SW 1271 (cell line): ENCODE measurements at regions not wholly inside any gene's neighbourhood (a gene's known extent, or its start where the extent isn't known, plus 50 kb on each side); places are given as distances from the start of the nearest gene placed in this dataset.
A peak's percentile ranks its signal among the peaks of the same experiment; 100 is the strongest.

Source experiments
- DNase-seq, 2 experiments: peaks; one replicate each; lab custom pipeline; 2025; lab: John Stamatoyannopoulos, UW

DNA sequence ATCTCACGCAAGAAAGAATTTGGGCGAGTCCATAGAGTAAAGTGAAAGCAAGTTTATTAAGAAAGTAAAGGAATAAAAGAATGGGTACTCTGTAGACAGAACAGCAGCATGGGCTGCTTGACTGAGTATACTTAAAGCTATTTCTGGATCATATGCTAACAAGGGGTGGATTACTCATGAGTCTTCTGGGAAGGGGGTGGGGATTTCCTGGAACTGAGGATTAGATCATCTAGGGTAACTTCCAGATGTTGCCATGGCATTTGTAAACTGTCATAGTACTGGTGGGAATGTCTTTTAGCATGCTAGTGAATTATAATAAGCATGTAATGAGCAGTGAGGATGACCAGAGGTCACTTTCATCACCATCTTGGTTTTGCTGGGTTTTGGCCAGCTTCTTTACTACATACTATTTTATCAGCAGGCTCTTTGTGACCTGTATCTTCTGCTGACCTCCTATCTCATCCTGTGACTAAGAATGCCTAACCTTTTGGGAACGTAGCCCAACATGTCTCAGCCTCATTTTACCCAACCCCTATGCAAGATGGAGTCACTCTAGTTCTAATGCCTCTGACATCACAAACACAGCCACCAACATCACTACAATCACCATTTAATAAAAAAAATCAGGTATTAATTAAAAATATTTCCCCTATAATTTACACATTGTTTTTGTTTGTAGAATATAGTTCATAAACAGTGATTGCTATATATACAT is 890.7 kb upstream of the EPHA6 start:
- DNase-seq = peak in 1 of 2 experiments; percentile 13

DNA sequence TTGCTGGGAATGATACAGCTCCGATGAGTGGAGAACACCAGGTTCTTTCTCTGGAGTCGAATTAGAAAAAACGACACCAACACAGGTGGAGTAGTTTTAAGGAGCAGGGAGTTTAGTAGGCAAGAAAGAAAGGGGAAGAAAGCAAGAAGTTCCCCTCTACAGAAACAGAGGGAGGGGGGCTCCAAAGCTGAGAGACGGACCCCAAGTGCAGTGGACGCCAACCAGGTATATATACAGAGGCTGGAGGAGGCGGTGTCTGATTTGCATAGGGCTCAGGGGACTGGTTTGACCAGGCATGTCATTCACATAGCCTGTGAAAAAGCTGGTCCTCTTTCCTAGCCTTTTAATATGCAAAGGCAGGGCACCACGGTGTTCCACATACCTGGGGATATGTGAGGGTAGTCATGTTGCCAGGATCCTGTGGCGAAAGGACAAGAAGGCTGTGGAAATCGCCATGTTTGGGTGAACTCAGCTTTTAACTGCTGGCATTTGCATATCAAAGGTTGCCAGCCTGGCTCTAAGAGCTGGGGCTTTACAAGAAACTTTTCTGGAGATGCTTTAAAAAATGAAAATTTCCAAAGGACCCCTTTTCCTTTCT is 887.4 kb upstream of the EPHA6 start:
- DNase-seq = no peak

DNA sequence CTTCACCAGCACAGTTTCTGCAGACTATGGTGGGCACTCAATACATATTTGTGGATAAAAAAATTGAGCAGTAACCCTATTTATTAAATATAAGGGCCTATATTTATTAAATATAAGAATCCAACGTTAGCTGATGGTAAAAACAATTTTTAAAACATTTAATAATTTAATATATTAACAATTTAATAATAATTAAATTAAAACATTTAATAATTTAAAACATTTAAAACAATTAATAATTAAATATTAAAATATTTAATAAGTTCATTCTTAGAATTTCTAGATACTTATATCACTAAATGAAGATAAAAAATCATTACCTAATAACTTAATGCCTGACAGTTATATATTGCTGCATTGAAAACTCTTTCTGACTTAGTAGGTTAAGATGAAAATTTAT is 880.2 kb upstream of the EPHA6 start:
- no peak for DNase-seq

DNA sequence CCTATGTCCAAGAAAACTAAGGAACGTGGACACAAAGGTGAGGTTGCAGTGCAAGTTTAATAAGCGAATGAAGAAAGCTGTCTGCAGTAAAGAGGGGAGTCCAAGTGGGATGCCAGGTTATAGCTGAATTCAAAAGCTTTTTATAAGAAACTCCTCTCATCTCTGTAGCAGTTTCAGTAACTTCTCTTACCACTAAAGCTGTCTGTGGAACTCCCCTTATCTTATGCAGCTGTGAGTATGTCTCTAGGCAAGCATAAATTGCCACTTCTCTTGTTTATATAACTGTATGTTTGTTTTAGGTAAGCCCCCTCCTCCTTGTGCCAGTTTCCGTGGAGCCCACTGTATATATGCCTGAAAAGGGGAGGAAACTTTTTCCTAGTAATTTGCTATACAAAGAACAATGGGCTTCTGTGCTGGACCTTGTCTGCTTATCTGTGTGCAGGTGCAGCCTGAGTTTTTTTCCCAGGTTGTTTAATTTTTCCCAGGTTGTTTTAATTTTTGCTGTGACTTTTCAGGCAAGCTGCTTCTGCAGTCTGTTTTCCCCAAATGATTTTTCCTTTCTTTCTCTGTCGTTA is 875.1 kb upstream of the EPHA6 start:
- no peak for DNase-seq

DNA sequence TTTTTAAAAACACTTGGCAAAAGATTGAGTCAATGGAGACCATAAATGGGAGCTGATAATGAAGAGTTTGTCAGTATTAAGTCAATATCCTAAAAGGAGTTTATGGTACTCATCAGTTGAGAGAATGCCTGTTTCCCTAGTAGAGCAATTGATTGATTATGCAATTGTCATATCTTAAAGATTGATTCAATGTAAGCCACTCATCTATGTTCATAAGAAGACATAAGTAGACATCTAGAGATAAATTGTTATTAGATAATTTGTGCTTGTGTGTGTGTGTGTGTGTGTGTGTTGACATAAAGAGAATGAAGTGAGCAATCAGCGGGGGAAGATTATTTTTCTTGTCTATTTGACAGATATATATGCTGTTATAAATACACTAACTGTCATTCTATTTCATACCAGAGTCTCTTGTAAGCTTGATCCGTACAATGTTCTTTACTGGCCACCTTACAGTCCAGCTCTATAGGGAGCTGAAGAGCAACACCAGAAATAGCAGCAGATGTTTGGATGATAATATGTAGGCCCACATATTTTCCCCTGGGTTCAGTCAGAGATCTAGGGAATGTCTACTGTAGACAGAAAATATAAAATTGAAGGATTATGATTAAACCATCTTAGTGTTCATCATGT is 848.6 kb upstream of the EPHA6 start:
- no peak for DNase-seq

GRCh38 chr3:95971573-95971972 is 842.8 kb upstream of the EPHA6 start:
- DNase-seq = no peak

GRCh38 chr3:95994338-95994737 is 820.1 kb upstream of the EPHA6 start:
- no peak for DNase-seq

- DNase-seq = no peak
These were observed 813.4 kb upstream of the EPHA6 start for GRCh38 chr3:96000966-96001365.

DNA sequence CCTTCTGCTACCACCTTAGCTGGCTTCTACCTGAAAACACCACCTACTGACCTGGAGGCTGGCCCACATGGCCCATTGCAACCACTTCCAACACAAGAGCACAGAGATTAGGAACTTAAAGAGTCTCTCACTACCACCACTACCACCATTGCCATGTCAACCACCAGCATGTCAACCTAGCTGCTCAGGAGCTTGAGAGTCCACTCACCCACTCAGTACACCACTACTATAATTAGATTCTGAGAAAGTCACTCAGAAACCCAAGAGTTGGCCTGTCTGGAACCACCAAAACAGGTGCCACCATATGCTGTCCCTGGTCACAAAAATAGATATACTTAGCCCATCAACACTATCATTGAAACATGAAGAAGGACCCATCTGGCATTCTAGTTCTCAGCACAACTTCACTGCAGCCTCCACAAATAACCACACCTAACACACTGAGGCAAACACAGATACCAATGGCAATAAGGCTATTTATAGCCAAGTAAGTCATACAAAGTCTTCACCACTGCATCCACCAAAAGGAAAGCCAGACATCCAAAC is 806.7 kb upstream of the EPHA6 start:
- DNase-seq = no peak

GRCh38 chr3:96012939-96013338 is 801.5 kb upstream of the EPHA6 start:
- DNase-seq = no peak

DNA sequence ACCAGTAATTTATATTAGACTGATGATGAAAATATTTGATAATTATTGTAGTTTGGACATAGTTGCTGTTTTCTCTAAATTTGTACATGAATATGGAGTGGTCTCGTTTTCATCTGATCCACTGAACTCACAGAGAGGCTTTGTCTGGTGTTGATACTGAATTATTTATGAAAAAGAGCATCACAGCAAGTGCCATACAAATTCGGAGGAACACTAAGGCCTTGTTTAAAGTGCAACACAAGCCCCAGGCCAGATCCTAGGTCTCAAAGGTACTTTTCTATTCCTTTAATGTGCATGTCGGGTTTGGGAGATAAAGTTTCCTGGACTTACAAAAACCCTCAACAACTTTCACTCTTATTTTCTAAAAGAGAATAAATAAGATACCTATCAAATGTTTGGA is 796.8 kb upstream of the EPHA6 start:
- no peak for DNase-seq

DNA sequence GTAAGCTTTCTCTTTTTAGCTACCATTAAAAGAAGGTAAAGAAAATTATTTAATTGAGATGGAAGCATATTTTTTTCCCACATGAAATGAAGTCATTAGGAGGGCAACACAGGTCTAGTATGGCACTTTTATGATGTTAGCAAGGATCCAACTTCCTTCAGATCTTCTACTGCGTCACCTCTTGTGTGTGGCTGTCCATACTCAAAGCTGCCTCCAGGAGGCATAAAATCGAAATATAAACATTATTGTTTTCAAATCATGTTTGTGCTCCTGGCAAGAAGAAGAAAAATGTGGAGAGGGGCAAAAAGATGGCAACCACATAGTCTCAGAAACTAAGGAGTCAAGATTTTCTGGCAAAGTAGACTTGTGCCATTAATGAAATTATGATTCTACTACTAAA is 791.7 kb upstream of the EPHA6 start:
- DNase-seq = peak in 1 of 2 experiments; percentile 6

- DNase-seq = no peak
These were observed 786.7 kb upstream of the EPHA6 start for GRCh38 chr3:96027718-96028117.

- DNase-seq = no peak
These were observed 774.8 kb upstream of the EPHA6 start for GRCh38 chr3:96039632-96040031.

DNA sequence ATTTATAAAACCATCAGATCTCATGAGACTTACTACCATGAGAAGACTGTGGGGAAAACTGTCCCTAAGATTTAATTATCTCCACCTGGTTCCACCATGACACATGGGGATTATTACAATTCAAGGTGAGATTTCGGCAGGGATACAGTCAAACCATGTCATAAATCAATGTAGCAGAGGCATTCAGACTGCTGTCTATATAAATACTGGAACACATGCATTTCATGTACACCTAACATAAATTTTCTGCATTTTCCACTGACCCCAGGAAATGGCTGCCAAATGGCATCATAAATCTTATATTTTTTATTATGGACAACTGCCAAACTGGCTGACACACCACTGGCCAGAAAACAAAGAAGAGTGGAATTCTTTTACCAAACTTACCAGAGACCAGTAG is 755.1 kb upstream of the EPHA6 start:
- DNase-seq = no peak

GRCh38 chr3:96069065-96069464 is 745.3 kb upstream of the EPHA6 start:
- DNase-seq = no peak

DNA sequence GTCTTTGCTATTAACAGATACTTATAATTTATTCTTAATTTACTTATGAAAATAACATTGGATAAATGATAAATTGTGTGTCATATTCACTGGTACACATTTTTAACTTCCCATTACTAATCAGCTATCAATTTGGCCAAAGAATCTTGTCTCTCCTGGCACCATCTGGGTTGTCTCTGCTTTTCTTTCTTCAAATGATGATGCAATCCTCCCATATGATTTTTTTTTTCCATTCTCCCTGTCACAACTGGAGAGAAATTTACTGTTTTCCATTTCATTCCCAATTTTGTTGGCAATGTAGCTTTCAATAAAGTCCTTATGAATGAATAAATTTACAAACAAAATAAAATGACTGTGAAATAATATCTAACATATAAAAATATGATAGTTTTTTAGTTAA is 743.7 kb upstream of the EPHA6 start:
- DNase-seq = no peak

- no peak for DNase-seq
These were observed 743.3 kb upstream of the EPHA6 start for GRCh38 chr3:96071097-96071496.

DNA sequence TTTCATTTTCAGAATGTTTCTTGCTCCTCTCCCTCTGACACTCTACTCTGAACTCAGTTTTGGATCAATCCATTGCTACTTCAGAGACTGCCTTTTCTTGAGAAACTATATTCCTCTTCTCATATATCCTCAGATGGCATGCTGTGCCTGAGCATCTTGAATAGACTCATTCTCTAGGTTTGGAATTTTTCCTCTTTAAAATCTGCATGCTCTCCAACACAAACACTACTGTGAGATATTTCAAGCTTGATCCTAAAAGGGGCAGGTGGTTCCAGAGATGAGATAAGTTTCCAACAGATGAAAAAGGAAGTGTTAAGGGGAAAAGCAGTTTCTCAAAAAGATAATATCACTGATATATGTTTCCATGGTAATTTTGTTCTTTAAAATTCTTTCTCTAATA is 742.2 kb upstream of the EPHA6 start:
- no peak for DNase-seq

- no peak for DNase-seq
These were observed 730.8 kb upstream of the EPHA6 start for GRCh38 chr3:96083610-96084009.

DNA sequence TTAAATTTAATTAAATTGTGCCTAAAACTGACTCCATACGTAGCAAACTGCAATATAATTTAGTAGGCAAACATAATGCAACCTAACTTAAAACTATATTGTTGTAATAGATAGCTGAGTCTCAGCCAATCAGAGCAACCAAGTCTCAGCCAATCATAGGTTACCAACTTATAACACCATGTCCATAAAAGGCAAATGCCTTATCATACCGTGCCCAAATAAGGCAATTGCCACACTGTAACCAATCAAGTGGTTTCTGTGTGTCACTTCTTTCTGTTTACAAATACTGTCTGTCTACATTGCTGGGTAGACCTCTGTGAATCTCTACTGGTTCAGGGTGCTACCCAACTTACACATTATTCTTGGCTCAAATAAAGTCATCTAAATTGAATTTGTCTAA is 728.4 kb upstream of the EPHA6 start:
- DNase-seq = no peak

GRCh38 chr3:96101006-96101560 is 713.3 kb upstream of the EPHA6 start:
- DNase-seq = no peak

DNA sequence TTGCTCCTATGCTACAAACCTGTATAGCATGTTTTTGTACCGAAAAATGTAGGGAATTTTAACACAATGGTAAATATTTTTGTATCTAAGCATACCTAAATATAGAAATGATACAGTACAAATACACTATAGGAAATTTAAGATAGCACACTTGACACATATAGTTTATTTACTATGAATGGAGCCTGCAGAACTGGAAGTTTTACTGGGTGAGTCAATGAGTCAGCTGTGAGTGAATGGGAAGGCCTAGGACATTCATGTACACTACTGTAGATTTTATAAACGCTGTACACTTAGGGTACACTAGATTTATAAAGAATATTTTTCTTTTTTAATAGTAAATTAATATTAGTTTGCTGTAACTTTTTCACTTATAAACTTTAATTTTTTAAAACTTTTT is 707.7 kb upstream of the EPHA6 start:
- DNase-seq = no peak
